Right kidney (tissue), 1 donor: ENCODE measurements at regions not wholly inside any gene's neighbourhood (a gene's known extent, or its start where the extent isn't known, plus 50 kb on each side); places are given as distances from the start of the nearest gene placed in this dataset.

Source experiments
- DNase-seq: peaks from one replicate; pipeline ENCODE4 v3.0.0-alpha.2; 2016

- DNase-seq = no peak
These were observed 102.1 kb upstream of the SHH start for GRCh38 chr7:155914341-155914740.

- DNase-seq = no peak
These were observed 101.5 kb upstream of the SHH start for GRCh38 chr7:155913719-155914118.

GRCh38 chr7:155913291-155913690 lies 101.0 kb upstream of the SHH start:
- no peak for DNase-seq

GRCh38 chr7:155911471-155912105 lies 99.3 kb upstream of the SHH start:
- DNase-seq = no peak

GRCh38 chr7:155908385-155908784 lies 96.1 kb upstream of the SHH start:
- DNase-seq = no peak

GRCh38 chr7:155907450-155908200 lies 95.4 kb upstream of the SHH start:
- no peak for DNase-seq

- DNase-seq = no peak
These were observed 88.9 kb upstream of the SHH start for GRCh38 chr7:155901176-155901575.

- DNase-seq = no peak
These were observed 87.3 kb upstream of the SHH start for GRCh38 chr7:155899596-155899995.

GRCh38 chr7:155897758-155898386 lies 85.6 kb upstream of the SHH start:
- no peak for DNase-seq

GRCh38 chr7:155896531-155897263 lies 84.4 kb upstream of the SHH start:
- no peak for DNase-seq

GRCh38 chr7:155893664-155894063 lies 81.4 kb upstream of the SHH start:
- no peak for DNase-seq

GRCh38 chr7:155893176-155893575 lies 80.9 kb upstream of the SHH start:
- no peak for DNase-seq

GRCh38 chr7:155889636-155890511 lies 77.6 kb upstream of the SHH start:
- DNase-seq = no peak

- no peak for DNase-seq
These were observed 74.9 kb upstream of the SHH start for GRCh38 chr7:155887174-155887525.

GRCh38 chr7:155886391-155887173 lies 74.3 kb upstream of the SHH start:
- DNase-seq = no peak

GRCh38 chr7:155885167-155886155 lies 73.2 kb upstream of the SHH start:
- no peak for DNase-seq

- DNase-seq = no peak
These were observed 72.2 kb upstream of the SHH start for GRCh38 chr7:155884225-155885166.

GRCh38 chr7:155883491-155884224 lies 71.4 kb upstream of the SHH start:
- no peak for DNase-seq
